Small intestine (tissue), 7 donors: ENCODE measurements at regions not wholly inside any gene's neighbourhood (a gene's known extent, or its start where the extent isn't known, plus 50 kb on each side); places are given as distances from the start of the nearest gene placed in this dataset.
A peak's percentile ranks its signal among the peaks of the same experiment; 100 is the strongest.

Source experiments
- DNase-seq, 2 donors: peaks; one replicate each; pipeline versions ENCODE4 v3.0.0 to v3.0.0-alpha.2; 2013
- FAIRE-seq: peaks from 2 replicates; lab custom pipeline; 2012; peaks lifted over from hg19 to GRCh38; lab: Jason Lieb, UNC
- H3K27ac ChIP-seq, 3 donors: one replicate each; pipeline ENCODE4 v1.5.1; 2013; ENCODE audit warnings: low read length in 2 of 3, mild to moderate bottlenecking in 2 of 3, control low read depth in 1 of 3, inconsistent platforms in 1 of 3, low read depth in 1 of 3, moderate library complexity in 1 of 3
- H3K27me3 ChIP-seq, 3 donors: one replicate each; pipeline ENCODE4 v1.6.1; 2013; ENCODE audit warnings: low read length in 3 of 3, inconsistent platforms in 1 of 3; ENCODE audit not compliant: control insufficient read depth in 3 of 3, insufficient read depth in 3 of 3
- H3K36me3 ChIP-seq, 3 donors: one replicate each; pipeline ENCODE4 v1.6.1; 2013; ENCODE audit warnings: low read length in 3 of 3, inconsistent platforms in 1 of 3, low read depth in 1 of 3, mild to moderate bottlenecking in 1 of 3, moderate library complexity in 1 of 3; ENCODE audit not compliant: control insufficient read depth in 3 of 3, insufficient read depth in 2 of 3
- H3K4me1 ChIP-seq, 3 donors: one replicate each; pipeline ENCODE4 v1.6.1; 2013; ENCODE audit warnings: low read length in 2 of 3, inconsistent platforms in 1 of 3, low read depth in 1 of 3, mild to moderate bottlenecking in 1 of 3, moderate library complexity in 1 of 3; ENCODE audit not compliant: control insufficient read depth in 3 of 3, insufficient read depth in 2 of 3
- H3K4me3 ChIP-seq, 3 donors: one replicate each; pipeline ENCODE4 v1.5.1; 2013; ENCODE audit warnings: low read length in 3 of 3, control low read depth in 1 of 3, inconsistent platforms in 1 of 3, low read depth in 1 of 3, mild to moderate bottlenecking in 1 of 3, moderate library complexity in 1 of 3
- H3K9me3 ChIP-seq, 2 donors: one replicate each; pipeline ENCODE4 v1.6.1; 2013; ENCODE audit warnings: low read depth in 1 of 2, low read length in 1 of 2; ENCODE audit not compliant: control insufficient read depth in 2 of 2, insufficient read depth in 1 of 2
- WGBS, 3 donors: extraction: QIAGEN DNeasy Blood & Tissue Kit; methylation state at CpG; one replicate each; pipeline ENCODE4 v1.1.7; 2013; 5-methylcytosine and 5-hydroxymethylcytosine counted together
- donor health status: healthy with polysubstance abuse.
- donor health status: control.
- donor health status: control.
- donor health status: Bipolar disorder and iron deficiency.
- donor health status: healthy.

DNA sequence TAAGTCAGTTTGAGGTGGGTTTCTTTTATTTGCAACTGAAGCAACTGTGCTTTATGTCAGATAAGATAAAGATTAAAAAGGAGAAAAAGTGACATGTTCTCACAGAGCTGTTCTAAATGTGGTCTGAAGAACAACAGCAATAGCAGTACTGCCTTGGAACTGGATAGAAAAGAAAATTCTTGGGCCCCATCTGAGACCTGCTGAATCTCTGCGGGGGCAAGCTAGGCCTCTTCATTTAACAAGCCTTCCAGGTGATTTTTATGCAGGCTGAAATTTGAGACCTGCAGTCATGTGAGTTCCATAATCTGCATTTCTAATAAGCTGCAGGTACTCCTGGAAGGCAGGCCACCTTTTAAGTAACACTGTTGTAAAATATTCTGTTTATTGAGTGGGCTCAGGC is 91.4 kb upstream of the CTSC start:
- Histone ChIP-seq H3K4me1 (no peaks in the 10 kb centered on the region), H3K36me3 (no peaks in the 10 kb centered on the region), H3K27ac (no peak overlapping the region), H3K27me3 (no peaks in the 10 kb centered on the region), H3K4me3 (no peak overlapping the region), H3K9me3 (no peaks in the 10 kb centered on the region)
- FAIRE-seq = no peak
- WGBS, 3 donors = 79 to 85% (median 81%) methylated on average over 1 of the region's 1 CpG
- DNase-seq = no peak

DNA sequence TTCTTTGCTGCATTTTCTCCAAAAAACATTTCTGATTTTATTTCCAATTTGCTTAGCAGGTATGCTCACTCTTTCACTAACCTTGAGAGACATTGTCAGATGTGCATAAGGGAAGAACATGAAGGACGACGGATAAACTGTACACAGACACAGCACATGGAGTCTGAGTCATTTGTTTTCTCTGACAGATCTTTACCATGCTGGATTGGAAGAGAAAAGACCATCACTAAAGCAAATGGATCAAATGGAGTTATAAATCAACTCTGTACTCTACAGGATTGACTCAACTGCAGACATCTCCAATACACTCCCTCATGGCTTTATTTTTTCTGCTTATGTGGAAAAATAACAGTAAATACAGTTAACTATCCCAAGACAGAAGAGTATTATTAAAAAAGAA is 90.2 kb upstream of the CTSC start:
- no peaks in the 10 kb centered on the region for H3K27me3 ChIP-seq
- 90 to 97% (median 92%) methylated on average over 2 of the region's 2 CpGs for WGBS, 3 donors
- no peak overlapping the region for H3K27ac ChIP-seq
- no peaks in the 10 kb centered on the region for H3K4me1 ChIP-seq
- no peak overlapping the region for H3K4me3 ChIP-seq
- no peaks in the 10 kb centered on the region for H3K36me3 ChIP-seq
- DNase-seq (no peak), FAIRE-seq (no peak)
- no peaks in the 10 kb centered on the region for H3K9me3 ChIP-seq

DNA sequence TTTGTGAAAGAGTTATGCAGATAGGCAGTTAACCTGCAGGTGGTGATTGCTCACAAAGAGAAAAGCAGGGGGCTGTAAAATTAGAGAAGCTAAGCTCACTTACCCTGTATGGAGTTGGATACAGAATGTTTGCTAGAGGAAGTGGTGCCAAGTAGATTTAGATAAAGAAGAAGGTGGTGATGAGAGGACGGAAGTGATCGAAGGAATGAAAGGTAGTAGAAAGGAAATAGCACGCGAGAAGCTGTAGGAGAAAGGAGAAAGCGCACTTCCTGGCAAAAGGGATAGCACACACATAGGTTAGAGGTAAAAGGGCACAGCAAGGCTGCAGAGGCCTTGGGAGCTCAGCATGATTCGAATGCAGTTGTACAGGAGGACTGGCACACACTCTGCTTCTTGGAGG is 87.3 kb upstream of the CTSC start:
- H3K4me3 ChIP-seq = no peak overlapping the region
- no peaks in the 10 kb centered on the region for H3K4me1 ChIP-seq
- no peaks in the 10 kb centered on the region for H3K27me3 ChIP-seq
- H3K9me3 ChIP-seq = no peaks in the 10 kb centered on the region
- DNase-seq = no peak
- 83 to 89% (median 88%) methylated on average over 6 of the region's 6 CpGs for WGBS, 3 donors
- H3K36me3 ChIP-seq = no peaks in the 10 kb centered on the region
- no peak overlapping the region for H3K27ac ChIP-seq
- no peak for FAIRE-seq

DNA sequence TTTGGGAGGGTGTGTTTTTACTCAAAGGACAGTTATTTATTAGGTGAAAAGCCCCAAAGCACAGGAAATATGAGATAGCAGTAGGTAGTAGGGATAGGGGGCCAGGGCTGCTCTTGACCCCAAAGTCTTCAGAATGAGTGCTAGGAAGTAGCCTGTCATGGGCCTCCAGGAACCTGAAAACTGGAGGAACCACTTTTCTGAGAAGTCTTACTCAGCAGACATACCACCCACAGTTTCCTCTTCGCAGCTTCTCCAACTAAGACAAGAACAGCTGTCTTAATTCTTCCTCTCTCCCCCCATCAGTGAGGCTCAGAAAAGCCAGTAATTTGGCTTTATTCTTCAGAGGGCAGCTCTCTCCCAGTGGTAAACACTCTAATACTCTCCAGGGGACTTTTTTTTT is 84.0 kb upstream of the CTSC start:
- WGBS, 3 donors = 33 to 78% (median 37%) methylated on average over 1 of the region's 1 CpG
- DNase-seq = peak in 1 of 2 donors; percentile 28
- peak overlapping the region in 1 of 3 donors; percentile 66 for H3K27ac ChIP-seq

DNA sequence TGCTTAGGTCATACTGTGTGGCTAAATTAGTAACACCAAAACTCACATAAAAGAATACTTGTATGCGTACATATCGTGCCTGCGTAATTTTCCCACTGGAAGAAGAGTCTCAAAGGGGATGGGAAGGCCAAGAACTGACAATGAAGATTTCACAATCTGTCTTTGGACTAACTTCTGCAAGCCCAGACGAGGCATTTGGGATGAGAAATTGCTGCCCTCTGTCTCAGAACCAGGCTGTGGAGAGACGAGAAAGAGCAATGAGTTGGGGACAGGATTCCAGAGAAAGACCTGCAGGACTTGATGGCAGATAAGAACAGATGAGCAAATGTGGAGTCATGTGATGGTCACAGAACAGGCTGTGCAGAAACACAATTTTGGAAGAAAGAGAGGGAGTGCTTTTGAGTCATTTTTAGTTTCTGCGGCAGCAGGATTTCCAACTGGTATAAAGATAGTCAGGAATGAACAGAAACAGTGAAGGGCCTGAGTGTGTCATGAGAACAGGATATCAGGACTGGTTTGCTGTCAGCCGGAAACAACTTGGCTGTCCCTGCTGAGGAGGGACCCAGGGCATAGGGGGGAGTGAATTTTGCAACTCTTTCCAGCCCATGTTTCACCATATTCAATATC is 82.7 kb upstream of the CTSC start:
- H3K27ac ChIP-seq = peak overlapping the region in 1 of 3 donors; percentile 38
- peaks cover 0 to 4% (median 3%) of the 10 kb centered on the region in 3 donors for H3K4me1 ChIP-seq
- no peaks in the 10 kb centered on the region for H3K27me3 ChIP-seq
- FAIRE-seq (no peak), DNase-seq (no peak)
- no peaks in the 10 kb centered on the region for H3K9me3 ChIP-seq
- WGBS, 3 donors = 70 to 86% (median 83%) methylated on average over 7 of the region's 7 CpGs
- no peaks in the 10 kb centered on the region for H3K36me3 ChIP-seq
- no peak overlapping the region for H3K4me3 ChIP-seq

More for the DNA sequence above, 84.0 kb upstream of the CTSC start:
- H3K9me3 ChIP-seq = no peaks in the 10 kb centered on the region
- H3K36me3 ChIP-seq = no peaks in the 10 kb centered on the region
- peaks cover 0 to 4% (median 0%) of the 10 kb centered on the region in 3 donors for H3K4me1 ChIP-seq
- H3K4me3 ChIP-seq = no peak overlapping the region
- FAIRE-seq = no peak
- no peaks in the 10 kb centered on the region for H3K27me3 ChIP-seq

DNA sequence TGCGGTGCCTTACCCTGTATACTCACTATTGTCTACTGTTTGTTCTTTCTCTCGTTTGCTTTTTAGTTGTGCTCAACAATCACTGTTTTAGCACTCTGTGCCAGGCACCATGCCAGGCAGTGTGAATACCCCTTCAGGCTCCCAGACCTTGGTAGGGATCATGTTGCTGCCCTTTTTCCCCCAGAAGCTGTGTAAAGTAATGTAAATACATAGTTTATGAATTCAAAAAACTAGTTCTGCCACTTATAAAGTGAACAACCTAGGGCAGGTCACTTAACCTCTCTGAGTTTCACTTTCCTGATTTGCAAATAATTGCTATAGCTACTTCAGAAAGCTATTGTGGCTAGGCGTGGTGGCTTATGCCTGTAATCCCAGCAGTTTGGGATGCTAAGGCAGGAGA is 81.0 kb upstream of the CTSC start:
- H3K4me1 ChIP-seq = peaks cover 0 to 15% (median 12%) of the 10 kb centered on the region in 3 donors
- DNase-seq (no peak), FAIRE-seq (no peak)
- H3K27me3 ChIP-seq = no peaks in the 10 kb centered on the region
- no peaks in the 10 kb centered on the region for H3K36me3 ChIP-seq
- no peak overlapping the region for H3K4me3 ChIP-seq
- H3K9me3 ChIP-seq = no peaks in the 10 kb centered on the region
- WGBS, 3 donors = 39 to 49% (median 42%) methylated on average over 3 of the region's 3 CpGs
- no peak overlapping the region for H3K27ac ChIP-seq

DNA sequence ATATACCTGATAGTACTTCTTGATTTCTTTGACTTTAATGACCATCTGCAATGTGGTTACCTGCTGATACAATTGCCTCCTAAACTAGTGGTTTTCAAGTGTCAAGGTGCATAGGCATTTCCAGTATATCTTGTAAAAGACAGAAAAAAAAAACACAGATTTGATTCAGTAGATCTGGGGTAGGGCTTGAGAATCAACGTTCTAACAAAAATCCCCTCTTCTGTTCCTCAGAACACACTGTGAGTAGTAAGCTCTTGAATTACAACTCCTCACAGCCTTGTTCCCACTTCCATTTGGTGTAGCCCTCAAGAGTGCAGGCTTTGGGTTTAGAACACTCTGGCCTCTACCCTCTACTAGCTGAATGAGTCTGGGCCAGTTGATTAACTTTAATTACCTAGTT is 78.0 kb upstream of the CTSC start:
- no peak overlapping the region for H3K27ac ChIP-seq
- DNase-seq = no peak
- no peak for FAIRE-seq
- H3K36me3 ChIP-seq = no peaks in the 10 kb centered on the region
- H3K9me3 ChIP-seq = no peaks in the 10 kb centered on the region
- H3K27me3 ChIP-seq = no peaks in the 10 kb centered on the region
- WGBS, 3 donors = 50 to 78% (median 58%) methylated on average over 1 of the region's 1 CpG
- H3K4me1 ChIP-seq = peaks cover 0 to 15% (median 12%) of the 10 kb centered on the region in 3 donors
- no peak overlapping the region for H3K4me3 ChIP-seq

DNA sequence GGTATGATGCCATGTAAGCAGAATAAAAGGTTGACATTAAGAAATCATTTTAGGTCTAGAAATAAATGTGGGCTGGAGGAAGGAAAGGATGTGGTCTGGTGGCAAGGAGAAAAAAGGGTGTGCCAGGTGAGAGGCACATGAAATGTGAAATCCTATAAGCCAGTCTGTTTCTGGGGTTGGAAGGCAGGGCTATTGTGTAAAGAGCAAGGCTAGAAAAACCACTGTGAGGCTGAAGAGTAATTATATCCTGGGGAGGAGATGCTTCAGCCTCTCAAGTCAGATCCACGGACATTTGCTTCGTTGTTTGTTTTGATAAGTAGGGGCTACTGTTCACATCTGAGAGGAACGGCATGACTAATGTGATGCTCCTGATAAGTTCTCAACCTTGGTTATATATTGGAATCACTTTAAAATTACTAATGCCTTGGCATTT is 77.5 kb upstream of the CTSC start:
- H3K27me3 ChIP-seq = no peaks in the 10 kb centered on the region
- no peak for DNase-seq
- no peak for FAIRE-seq
- peaks cover 0 to 15% (median 12%) of the 10 kb centered on the region in 3 donors for H3K4me1 ChIP-seq
- no peaks in the 10 kb centered on the region for H3K9me3 ChIP-seq
- no peaks in the 10 kb centered on the region for H3K36me3 ChIP-seq
- no peak overlapping the region for H3K4me3 ChIP-seq
- peak overlapping the region in 1 of 3 donors; percentile 45 for H3K27ac ChIP-seq
- 50 to 61% (median 55%) methylated on average over 3 of the region's 3 CpGs for WGBS, 3 donors

DNA sequence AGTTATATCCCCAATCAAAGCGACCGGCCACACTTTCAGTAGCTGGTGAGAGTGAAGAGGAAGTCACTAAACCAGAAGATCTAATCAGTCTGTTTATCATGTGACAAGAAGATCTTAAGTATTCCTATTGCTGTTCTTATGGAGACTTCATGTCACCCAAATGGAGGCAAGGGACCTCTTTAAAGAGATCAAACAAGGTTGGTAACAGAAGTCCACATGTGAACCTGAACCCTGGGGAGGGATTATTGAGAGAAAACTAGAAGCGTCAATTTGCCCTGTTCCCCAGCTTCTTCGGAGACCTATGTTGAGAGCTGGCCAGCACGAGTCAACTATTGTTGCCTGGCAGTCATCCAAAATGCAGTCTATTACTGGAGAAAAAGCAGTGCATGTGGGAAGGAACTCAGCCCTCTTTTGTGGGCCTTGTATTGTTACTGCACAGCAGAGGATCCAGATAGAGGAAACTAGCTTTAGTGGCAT is 76.9 kb upstream of the CTSC start:
- no peaks in the 10 kb centered on the region for H3K36me3 ChIP-seq
- H3K4me1 ChIP-seq = peaks cover 0 to 15% (median 12%) of the 10 kb centered on the region in 3 donors
- no peaks in the 10 kb centered on the region for H3K27me3 ChIP-seq
- WGBS, 3 donors = 3 to 13% (median 7%) methylated on average over 5 of the region's 5 CpGs
- no peak overlapping the region for H3K27ac ChIP-seq
- H3K4me3 ChIP-seq = no peak overlapping the region
- DNase-seq (peak; percentile 22 to 37), FAIRE-seq (no peak)
- no peaks in the 10 kb centered on the region for H3K9me3 ChIP-seq
